ENCODE measurements at regions not wholly inside any gene's neighbourhood (a gene's known extent, or its start where the extent isn't known, plus 50 kb on each side); places are given as distances from the start of the nearest gene placed in this dataset.

- H3K4me1 ChIP-seq = no peaks in the 10 kb centered on the region
- no peak overlapping the region for H3K27ac ChIP-seq
- TF ChIP-seq EP300 (IDR thresholded peaks at IDR 0.05) (no peak), POLR2AphosphoS5 (IDR thresholded peaks at IDR 0.05) (no peak), POLR2A (IDR thresholded peaks at IDR 0.05) (no peak), CTCF (IDR thresholded peaks at IDR 0.05) (no peak)
- H3K27me3 ChIP-seq = no peaks in the 10 kb centered on the region
- no peaks in the 10 kb centered on the region for H3K9me3 ChIP-seq
- no peak overlapping the region for H3K4me3 ChIP-seq
- H3K36me3 ChIP-seq = no peaks in the 10 kb centered on the region
- WGBS, 2 donors = 48 to 70% methylated on average over 1 of the region's 1 CpG
- intact Hi-C loops (cut with DNase I) = no loop called here
- no peak for DNase-seq
These were observed 213.5 kb upstream of the COX7C start for GRCh38 chr5:86404256-86404655.

GRCh38 chr5:86407711-86408110 lies 210.0 kb upstream of the COX7C start:
- intact Hi-C loops (cut with DNase I) = no loop called here
- no peaks in the 10 kb centered on the region for H3K4me1 ChIP-seq
- TF ChIP-seq CTCF (IDR thresholded peaks at IDR 0.05) (no peak), POLR2AphosphoS5 (IDR thresholded peaks at IDR 0.05) (no peak), POLR2A (IDR thresholded peaks at IDR 0.05) (no peak), EP300 (IDR thresholded peaks at IDR 0.05) (no peak)
- 82 to 90% methylated on average over 2 of the region's 2 CpGs for WGBS, 2 donors
- H3K27ac ChIP-seq = no peak overlapping the region
- H3K27me3 ChIP-seq = no peaks in the 10 kb centered on the region
- H3K4me3 ChIP-seq = no peak overlapping the region
- no peaks in the 10 kb centered on the region for H3K36me3 ChIP-seq
- no peaks in the 10 kb centered on the region for H3K9me3 ChIP-seq
- no peak for DNase-seq

- Histone ChIP-seq H3K4me3 (no peak overlapping the region), H3K27ac (no peak overlapping the region), H3K4me1 (no peaks in the 10 kb centered on the region), H3K36me3 (no peaks in the 10 kb centered on the region), H3K27me3 (no peaks in the 10 kb centered on the region), H3K9me3 (no peaks in the 10 kb centered on the region)
- no peak for DNase-seq
- TF ChIP-seq POLR2A (IDR thresholded peaks at IDR 0.05) = no peak
- no peak for TF ChIP-seq EP300 (IDR thresholded peaks at IDR 0.05)
- no peak for TF ChIP-seq POLR2AphosphoS5 (IDR thresholded peaks at IDR 0.05)
- WGBS, 2 donors = 84 to 88% methylated on average over 1 of the region's 1 CpG
- intact Hi-C loops (cut with DNase I) = no loop called here
These were observed 206.1 kb upstream of the COX7C start for GRCh38 chr5:86411596-86411995.

GRCh38 chr5:86427158-86427557 lies 190.6 kb upstream of the COX7C start:
- H3K36me3 ChIP-seq = no peaks in the 10 kb centered on the region
- no peak for DNase-seq
- no peak overlapping the region for H3K27ac ChIP-seq
- no peaks in the 10 kb centered on the region for H3K27me3 ChIP-seq
- 87 to 90% methylated on average over 2 of the region's 2 CpGs for WGBS, 2 donors
- no peaks in the 10 kb centered on the region for H3K4me1 ChIP-seq
- intact Hi-C loops (cut with DNase I) = no loop called here
- TF ChIP-seq EP300 (IDR thresholded peaks at IDR 0.05) (no peak), CTCF (IDR thresholded peaks at IDR 0.05) (no peak), POLR2A (IDR thresholded peaks at IDR 0.05) (no peak), POLR2AphosphoS5 (IDR thresholded peaks at IDR 0.05) (no peak)
- H3K4me3 ChIP-seq = no peak overlapping the region
- H3K9me3 ChIP-seq = no peaks in the 10 kb centered on the region

- Histone ChIP-seq H3K27ac (no peak overlapping the region), H3K4me3 (no peak overlapping the region), H3K4me1 (peaks cover 0 to 8% (median 0%) of the 10 kb centered on the region in 4 donors), H3K27me3 (no peaks in the 10 kb centered on the region), H3K36me3 (no peaks in the 10 kb centered on the region), H3K9me3 (no peaks in the 10 kb centered on the region)
- 77 to 87% methylated on average over 2 of the region's 2 CpGs for WGBS, 2 donors
- intact Hi-C loops (cut with DNase I) = no loop called here
- DNase-seq = no peak
- no peak for TF ChIP-seq EP300 (IDR thresholded peaks at IDR 0.05)
- TF ChIP-seq POLR2A (IDR thresholded peaks at IDR 0.05) = no peak
- TF ChIP-seq POLR2AphosphoS5 (IDR thresholded peaks at IDR 0.05) = no peak
- no peak for TF ChIP-seq CTCF (IDR thresholded peaks at IDR 0.05)
These were observed 178.1 kb upstream of the COX7C start for GRCh38 chr5:86439593-86440110.
